ENCODE measurements at regions not wholly inside any gene's neighbourhood (a gene's known extent, or its start where the extent isn't known, plus 50 kb on each side); places are given as distances from the start of the nearest gene placed in this dataset.

DNA sequence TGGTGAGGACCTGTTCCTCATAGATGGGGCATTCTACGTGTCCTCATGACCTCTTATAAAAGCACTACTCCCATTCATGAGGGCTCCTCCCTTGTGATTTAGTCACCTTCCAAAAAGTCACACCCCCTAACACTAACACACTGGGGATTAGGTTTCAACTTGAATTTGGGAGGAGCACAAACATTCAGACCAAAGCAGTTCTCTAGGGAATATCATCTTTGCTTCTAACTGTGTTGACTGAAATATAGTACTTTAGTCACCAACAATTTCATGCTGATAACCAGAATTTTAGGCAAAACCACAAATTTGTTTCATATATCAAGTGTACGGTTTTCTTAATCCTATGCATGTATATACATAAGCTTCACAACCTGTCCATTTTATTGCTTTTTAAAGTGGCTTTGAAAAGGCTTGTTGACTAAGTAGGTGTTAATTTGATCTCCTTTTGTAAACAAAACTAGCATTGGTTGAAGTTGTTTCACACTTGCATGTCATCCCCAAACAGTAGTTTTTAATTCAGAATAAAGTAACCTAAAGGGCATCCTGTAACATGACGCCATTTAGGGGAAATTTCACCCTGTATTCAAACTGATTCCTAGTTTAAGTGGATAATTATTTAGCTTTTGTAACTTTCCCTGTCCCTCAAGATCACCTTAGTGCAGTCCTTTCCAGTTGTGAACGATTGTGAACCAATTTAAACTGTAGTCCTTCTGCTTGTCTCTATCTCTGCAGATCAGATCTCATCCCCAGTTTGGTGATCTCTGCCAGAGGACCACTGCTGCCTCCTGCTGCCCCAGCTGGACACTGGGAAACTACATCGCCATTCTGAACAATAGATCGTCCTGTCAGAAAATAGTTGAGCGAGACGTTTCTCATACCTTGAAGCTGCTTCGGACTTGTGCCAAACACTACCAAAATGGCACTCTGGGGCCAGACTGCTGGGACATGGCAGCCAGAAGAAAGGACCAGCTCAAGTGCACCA, 141.1 kb downstream of the TLR5 start:
- H3K36me3 ChIP-seq (ENCODE audit: control insufficient read depth in 5 of 5, insufficient read depth in 5 of 5, low read length in 5 of 5): peaks cover 15 to 36% (median 29%) of the 10 kb centered on the region in 5 donors
- no peak overlapping the region for H3K27ac ChIP-seq (ENCODE audit: low read depth, low read length)
- no peak overlapping the region for H3K4me3 ChIP-seq (ENCODE audit: low read depth in 1 of 5, low read length in 5 of 5)
- no peaks in the 10 kb centered on the region for H3K9me3 ChIP-seq (ENCODE audit: control insufficient read depth in 5 of 5, low read length in 5 of 5)
- H3K4me1 ChIP-seq (ENCODE audit: control insufficient read depth in 5 of 5, insufficient read depth in 5 of 5, low read length in 5 of 5): no peaks in the 10 kb centered on the region
- H3K27me3 ChIP-seq (ENCODE audit: control insufficient read depth in 5 of 5, insufficient read depth in 4 of 5, low read length in 5 of 5): no peaks in the 10 kb centered on the region
- no peak overlapping the region for H3K9ac ChIP-seq (ENCODE audit: low read length in 5 of 5)

- no peak overlapping the region for H3K9ac ChIP-seq (ENCODE audit: low read length in 5 of 5)
- H3K4me1 ChIP-seq (ENCODE audit: control insufficient read depth in 5 of 5, insufficient read depth in 5 of 5, low read length in 5 of 5): no peaks in the 10 kb centered on the region
- H3K27me3 ChIP-seq (ENCODE audit: control insufficient read depth in 5 of 5, insufficient read depth in 4 of 5, low read length in 5 of 5): no peaks in the 10 kb centered on the region
- no peaks in the 10 kb centered on the region for H3K9me3 ChIP-seq (ENCODE audit: control insufficient read depth in 5 of 5, low read length in 5 of 5)
- no peak overlapping the region for H3K4me3 ChIP-seq (ENCODE audit: low read depth in 1 of 5, low read length in 5 of 5)
- peaks cover 10 to 36% (median 30%) of the 10 kb centered on the region in 5 donors for H3K36me3 ChIP-seq (ENCODE audit: control insufficient read depth in 5 of 5, insufficient read depth in 5 of 5, low read length in 5 of 5)
- H3K27ac ChIP-seq (ENCODE audit: low read depth, low read length): no peak overlapping the region
Observed at GRCh38 chr1:223003549-223003948, 139.5 kb downstream of the TLR5 start.

DNA sequence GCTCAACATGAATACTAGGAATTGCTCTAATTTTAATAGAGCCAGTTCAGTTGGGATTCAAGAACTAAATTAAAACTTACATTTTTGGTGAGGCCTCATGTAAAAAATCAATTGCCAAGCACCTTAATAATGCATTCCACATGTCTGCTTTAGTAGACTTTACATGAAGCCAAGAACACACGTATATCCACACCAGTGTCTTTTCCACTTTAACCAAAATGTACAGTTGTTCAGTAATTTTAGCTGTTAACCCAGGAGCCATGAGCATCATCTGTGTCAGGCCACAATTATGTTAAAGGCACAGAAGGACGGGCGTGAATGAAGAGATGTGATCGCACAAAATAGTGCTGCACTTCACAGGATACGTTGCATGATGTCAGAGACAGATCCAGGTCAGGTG, 136.7 kb downstream of the TLR5 start:
- H3K4me3 ChIP-seq (ENCODE audit: low read depth in 1 of 5, low read length in 5 of 5): no peak overlapping the region
- no peak overlapping the region for H3K27ac ChIP-seq (ENCODE audit: low read depth, low read length)
- peaks cover 0 to 2% (median 0%) of the 10 kb centered on the region in 5 donors for H3K27me3 ChIP-seq (ENCODE audit: control insufficient read depth in 5 of 5, insufficient read depth in 4 of 5, low read length in 5 of 5)
- H3K9me3 ChIP-seq (ENCODE audit: control insufficient read depth in 5 of 5, low read length in 5 of 5): no peaks in the 10 kb centered on the region
- peaks cover 9 to 36% (median 30%) of the 10 kb centered on the region in 5 donors for H3K36me3 ChIP-seq (ENCODE audit: control insufficient read depth in 5 of 5, insufficient read depth in 5 of 5, low read length in 5 of 5)
- H3K9ac ChIP-seq (ENCODE audit: low read length in 5 of 5): no peak overlapping the region
- H3K4me1 ChIP-seq (ENCODE audit: control insufficient read depth in 5 of 5, insufficient read depth in 5 of 5, low read length in 5 of 5): peaks cover 0 to 4% (median 0%) of the 10 kb centered on the region in 5 donors

DNA sequence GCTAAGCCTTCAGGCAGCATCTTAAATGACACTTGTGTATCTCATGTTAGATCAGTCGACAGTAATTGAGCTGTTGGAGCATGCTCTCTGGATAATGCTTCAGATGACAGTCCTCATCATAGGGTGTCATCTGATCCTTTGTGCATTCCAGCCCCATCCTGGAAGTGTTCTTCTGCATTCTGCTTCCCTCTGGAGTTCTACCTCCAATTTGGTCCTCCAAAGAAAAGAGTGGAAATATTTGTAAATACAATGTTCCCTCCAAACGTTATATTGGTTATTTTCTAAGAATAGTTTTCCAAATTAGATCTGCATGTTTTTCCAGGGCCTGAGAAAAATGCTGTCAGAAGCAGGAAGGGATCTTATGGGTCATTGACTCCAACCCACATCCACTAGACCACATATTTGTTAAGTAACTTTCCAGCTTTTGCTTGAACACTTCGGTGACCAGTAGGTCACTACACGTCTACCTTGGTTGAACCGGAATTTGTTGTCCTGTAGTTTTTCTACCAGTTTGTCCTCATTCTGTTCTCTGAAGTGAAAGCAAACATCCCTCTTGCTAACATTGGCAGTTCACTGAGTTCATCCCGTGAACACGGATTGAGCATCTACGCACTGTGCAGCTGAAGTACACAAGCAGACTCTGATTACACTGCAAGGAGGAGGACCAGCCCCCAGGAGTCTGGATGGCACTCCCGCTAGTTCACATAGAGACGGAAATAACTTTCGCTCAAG, 136.0 kb downstream of the TLR5 start:
- Histone ChIP-seq H3K4me3 (ENCODE audit: low read depth in 1 of 5, low read length in 5 of 5) (no peak overlapping the region), H3K9me3 (ENCODE audit: control insufficient read depth in 5 of 5, low read length in 5 of 5) (no peaks in the 10 kb centered on the region), H3K9ac (ENCODE audit: low read length in 5 of 5) (no peak overlapping the region), H3K36me3 (ENCODE audit: control insufficient read depth in 5 of 5, insufficient read depth in 5 of 5, low read length in 5 of 5) (peaks cover 9 to 36% (median 30%) of the 10 kb centered on the region in 5 donors), H3K27ac (ENCODE audit: low read depth, low read length) (no peak overlapping the region), H3K4me1 (ENCODE audit: control insufficient read depth in 5 of 5, insufficient read depth in 5 of 5, low read length in 5 of 5) (peaks cover 0 to 4% (median 0%) of the 10 kb centered on the region in 5 donors), H3K27me3 (ENCODE audit: control insufficient read depth in 5 of 5, insufficient read depth in 4 of 5, low read length in 5 of 5) (peaks cover 0 to 2% (median 0%) of the 10 kb centered on the region in 5 donors)

DNA sequence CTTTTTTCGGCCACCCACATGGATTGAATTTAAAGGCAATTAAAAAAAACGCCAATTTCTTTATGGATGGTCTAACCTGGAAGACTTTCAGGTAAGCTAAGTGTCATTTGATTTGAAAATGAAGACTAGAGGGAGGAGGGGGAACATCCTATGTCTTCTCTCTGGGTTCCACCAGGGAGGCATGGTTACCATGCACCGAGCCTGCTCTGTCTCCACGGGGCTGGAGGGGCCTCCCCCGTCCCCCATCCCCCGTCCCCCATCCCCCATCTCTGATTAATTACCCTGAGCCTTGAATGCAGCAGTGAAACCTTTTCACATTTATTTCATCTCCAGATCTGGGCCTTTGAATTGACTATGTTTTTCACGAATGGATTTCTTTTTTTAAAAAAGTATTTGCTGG, 135.1 kb downstream of the TLR5 start:
- H3K9ac ChIP-seq (ENCODE audit: low read length in 5 of 5): no peak overlapping the region
- peaks cover 0 to 2% (median 0%) of the 10 kb centered on the region in 5 donors for H3K27me3 ChIP-seq (ENCODE audit: control insufficient read depth in 5 of 5, insufficient read depth in 4 of 5, low read length in 5 of 5)
- H3K36me3 ChIP-seq (ENCODE audit: control insufficient read depth in 5 of 5, insufficient read depth in 5 of 5, low read length in 5 of 5): peaks cover 5 to 27% (median 24%) of the 10 kb centered on the region in 5 donors
- H3K4me3 ChIP-seq (ENCODE audit: low read depth in 1 of 5, low read length in 5 of 5): no peak overlapping the region
- H3K9me3 ChIP-seq (ENCODE audit: control insufficient read depth in 5 of 5, low read length in 5 of 5): no peaks in the 10 kb centered on the region
- peaks cover 0 to 4% (median 0%) of the 10 kb centered on the region in 5 donors for H3K4me1 ChIP-seq (ENCODE audit: control insufficient read depth in 5 of 5, insufficient read depth in 5 of 5, low read length in 5 of 5)
- no peak overlapping the region for H3K27ac ChIP-seq (ENCODE audit: low read depth, low read length)

DNA sequence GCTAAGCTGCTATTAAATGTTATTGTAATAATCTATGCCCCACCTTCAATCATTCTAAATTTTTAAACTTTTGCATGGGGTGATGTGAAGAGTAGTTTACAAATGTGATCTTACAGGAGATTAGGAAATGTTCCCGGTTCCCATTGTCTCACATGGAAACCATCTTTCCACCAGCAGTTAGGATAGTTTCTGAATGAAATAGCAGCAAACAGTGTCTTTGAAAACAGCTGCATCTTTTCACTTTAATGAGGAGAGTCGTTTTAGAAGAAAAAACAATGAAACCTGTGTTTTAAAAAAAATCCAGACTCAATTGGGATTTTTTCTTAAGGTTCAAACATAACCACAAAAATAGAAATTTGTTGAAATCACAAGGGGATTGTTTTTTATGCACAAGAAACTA, 134.2 kb downstream of the TLR5 start:
- H3K27me3 ChIP-seq (ENCODE audit: control insufficient read depth in 5 of 5, insufficient read depth in 4 of 5, low read length in 5 of 5): peaks cover 0 to 2% (median 0%) of the 10 kb centered on the region in 5 donors
- H3K27ac ChIP-seq (ENCODE audit: low read depth, low read length): no peak overlapping the region
- peaks cover 0 to 4% (median 0%) of the 10 kb centered on the region in 5 donors for H3K4me1 ChIP-seq (ENCODE audit: control insufficient read depth in 5 of 5, insufficient read depth in 5 of 5, low read length in 5 of 5)
- peaks cover 0 to 18% (median 15%) of the 10 kb centered on the region in 5 donors for H3K36me3 ChIP-seq (ENCODE audit: control insufficient read depth in 5 of 5, insufficient read depth in 5 of 5, low read length in 5 of 5)
- no peak overlapping the region for H3K9ac ChIP-seq (ENCODE audit: low read length in 5 of 5)
- H3K4me3 ChIP-seq (ENCODE audit: low read depth in 1 of 5, low read length in 5 of 5): no peak overlapping the region
- no peaks in the 10 kb centered on the region for H3K9me3 ChIP-seq (ENCODE audit: control insufficient read depth in 5 of 5, low read length in 5 of 5)

GRCh38 chr1:223009406-223009805, 133.6 kb downstream of the TLR5 start:
- Histone ChIP-seq H3K4me3 (ENCODE audit: low read depth in 1 of 5, low read length in 5 of 5) (no peak overlapping the region), H3K9ac (ENCODE audit: low read length in 5 of 5) (no peak overlapping the region), H3K27ac (ENCODE audit: low read depth, low read length) (no peak overlapping the region)

DNA sequence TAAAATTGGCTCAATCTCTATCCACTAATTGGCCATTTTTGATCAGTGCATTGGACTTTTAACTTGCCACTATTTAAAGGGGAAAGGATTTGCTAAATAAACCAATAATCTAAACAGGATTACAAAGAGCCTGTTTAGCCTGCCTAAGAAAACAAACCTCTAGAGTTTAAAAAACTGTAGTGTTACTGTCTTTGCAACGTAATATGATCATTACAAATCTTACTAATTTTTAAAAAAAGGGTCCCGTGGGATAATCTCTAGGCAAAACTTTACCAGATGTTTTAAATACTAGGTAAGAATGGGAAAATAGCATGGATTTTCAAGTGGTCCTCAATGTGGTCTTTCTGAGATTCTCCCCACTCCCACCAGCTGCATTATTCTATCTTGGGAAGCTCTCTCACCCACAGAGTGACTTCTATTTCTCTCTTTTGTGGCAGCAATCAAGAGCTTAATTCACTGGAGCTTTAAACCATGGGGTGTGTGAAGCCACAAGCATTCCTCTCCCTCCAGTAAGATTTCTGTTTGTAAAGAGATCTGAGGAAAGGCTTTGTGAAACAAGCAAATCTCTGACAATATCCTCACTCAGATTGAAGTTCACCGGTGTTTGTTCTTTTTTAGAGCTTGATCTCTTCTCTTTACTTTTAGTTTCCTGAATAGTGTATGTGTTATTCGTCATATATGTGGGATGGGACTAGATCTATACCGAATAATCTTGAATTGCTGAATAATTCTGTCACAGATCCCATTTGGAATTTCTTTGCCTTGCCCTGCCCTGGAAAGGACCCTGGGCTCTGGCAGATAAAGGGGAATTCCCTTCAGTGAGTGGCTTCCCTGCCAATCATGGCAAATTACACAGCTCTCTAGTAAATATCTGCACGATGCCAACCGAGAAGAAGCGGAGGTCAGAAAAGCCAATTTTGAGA, 132.2 kb downstream of the TLR5 start:
- H3K4me3 ChIP-seq (ENCODE audit: low read depth in 1 of 5, low read length in 5 of 5): no peak overlapping the region
- H3K27ac ChIP-seq (ENCODE audit: low read depth, low read length): peak overlapping the region; percentile 55
- peaks cover 0 to 4% (median 0%) of the 10 kb centered on the region in 5 donors for H3K4me1 ChIP-seq (ENCODE audit: control insufficient read depth in 5 of 5, insufficient read depth in 5 of 5, low read length in 5 of 5)
- no peak overlapping the region for H3K9ac ChIP-seq (ENCODE audit: low read length in 5 of 5)
- peaks cover 0 to 2% (median 0%) of the 10 kb centered on the region in 5 donors for H3K27me3 ChIP-seq (ENCODE audit: control insufficient read depth in 5 of 5, insufficient read depth in 4 of 5, low read length in 5 of 5)
- peaks cover 0 to 2% (median 0%) of the 10 kb centered on the region in 5 donors for H3K36me3 ChIP-seq (ENCODE audit: control insufficient read depth in 5 of 5, insufficient read depth in 5 of 5, low read length in 5 of 5)
- no peaks in the 10 kb centered on the region for H3K9me3 ChIP-seq (ENCODE audit: control insufficient read depth in 5 of 5, low read length in 5 of 5)

More at GRCh38 chr1:223009406-223009805, 133.6 kb downstream of the TLR5 start:
- no peaks in the 10 kb centered on the region for H3K9me3 ChIP-seq (ENCODE audit: control insufficient read depth in 5 of 5, low read length in 5 of 5)
- H3K27me3 ChIP-seq (ENCODE audit: control insufficient read depth in 5 of 5, insufficient read depth in 4 of 5, low read length in 5 of 5): peaks cover 0 to 2% (median 0%) of the 10 kb centered on the region in 5 donors
- H3K4me1 ChIP-seq (ENCODE audit: control insufficient read depth in 5 of 5, insufficient read depth in 5 of 5, low read length in 5 of 5): peaks cover 0 to 4% (median 0%) of the 10 kb centered on the region in 5 donors
- peaks cover 0 to 13% (median 10%) of the 10 kb centered on the region in 5 donors for H3K36me3 ChIP-seq (ENCODE audit: control insufficient read depth in 5 of 5, insufficient read depth in 5 of 5, low read length in 5 of 5)

DNA sequence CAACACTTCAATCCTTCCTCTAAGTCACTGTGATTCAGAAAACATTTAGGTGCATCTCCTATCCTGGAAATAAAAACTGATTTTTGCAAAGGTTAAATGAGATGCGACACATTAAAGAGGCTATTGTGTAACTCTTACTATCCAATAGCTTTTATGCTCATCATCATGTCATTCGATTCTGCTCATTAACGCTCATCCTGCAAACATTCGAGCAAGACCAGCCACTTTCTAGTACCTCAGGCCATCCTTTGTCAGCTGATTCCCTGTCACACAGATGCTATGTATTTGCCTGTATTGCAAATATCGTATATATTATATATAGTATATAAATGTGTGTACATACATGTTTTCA, 131.6 kb downstream of the TLR5 start:
- no peak overlapping the region for H3K9ac ChIP-seq (ENCODE audit: low read length in 5 of 5)
- H3K9me3 ChIP-seq (ENCODE audit: control insufficient read depth in 5 of 5, low read length in 5 of 5): no peaks in the 10 kb centered on the region
- H3K4me3 ChIP-seq (ENCODE audit: low read depth in 1 of 5, low read length in 5 of 5): no peak overlapping the region
- H3K36me3 ChIP-seq (ENCODE audit: control insufficient read depth in 5 of 5, insufficient read depth in 5 of 5, low read length in 5 of 5): peaks cover 0 to 2% (median 0%) of the 10 kb centered on the region in 5 donors
- H3K4me1 ChIP-seq (ENCODE audit: control insufficient read depth in 5 of 5, insufficient read depth in 5 of 5, low read length in 5 of 5): peaks cover 0 to 4% (median 0%) of the 10 kb centered on the region in 5 donors
- H3K27ac ChIP-seq (ENCODE audit: low read depth, low read length): no peak overlapping the region
- H3K27me3 ChIP-seq (ENCODE audit: control insufficient read depth in 5 of 5, insufficient read depth in 4 of 5, low read length in 5 of 5): peaks cover 0 to 2% (median 0%) of the 10 kb centered on the region in 5 donors

Measured in subcutaneous abdominal adipose tissue (tissue), 5 donors.